Panc1 (cell line): ENCODE measurements at regions not wholly inside any gene's neighbourhood (a gene's known extent, or its start where the extent isn't known, plus 50 kb on each side); places are given as distances from the start of the nearest gene placed in this dataset.
"Not testable (repeated sequence)": the region's sequence is repeated elsewhere in the genome, so short reads cannot be mapped to it uniquely, and the experiment has no call there.

Experiments used
- ATAC-seq: fragments of 200-7000 bp; cut with Tn5 transposase; 2 replicates; pipeline ENCODE4 v1.9.1; 2020; ENCODE audit warnings: mild to moderate bottlenecking, moderate library complexity
- BruUV-seq: library from RNA; stranded (reverse); fragments of 400-500 nt; replicated peaks from 2 replicates; lab custom pipeline; 2021; lab: Mats Ljungman, UMichigan
- CTCF ChIA-PET: fragments of 300-600 bp; sonication (Branson Sonifier 250); formaldehyde crosslinking; loops from one replicate; lab custom pipeline; 2022; ENCODE audit warnings: antibody characterized with exemption; lab: Charles Lee
- POLR2A ChIA-PET: fragments of 300-600 bp; sonication (Branson Sonifier 250); formaldehyde crosslinking; loops from one replicate; lab custom pipeline; 2022; ENCODE audit warnings: antibody characterized with exemption; lab: Charles Lee
- DNase-seq: peaks from one replicate; pipeline ENCODE4 v3.0.0-alpha.2; 2010; ENCODE audit warnings: low read depth, low spot score
- H3K27ac ChIP-seq: 2 replicates; pipeline ENCODE4 v1.5.1; 2011; ENCODE audit warnings: mild to moderate bottlenecking, low read length, inconsistent platforms
- H3K27me3 ChIP-seq: fragments of 200-500 bp; sonication (Bioruptor generic); 2 replicates; pipeline ENCODE4 v1.6.0; 2014; ENCODE audit warnings: low read length, inconsistent platforms; ENCODE audit not compliant: control insufficient read depth, insufficient read depth
- H3K36me3 ChIP-seq: fragments of 200-500 bp; sonication (Bioruptor generic); 2 replicates; pipeline ENCODE4 v1.5.1; 2014; ENCODE audit warnings: inconsistent platforms, mild to moderate bottlenecking, low read length, moderate library complexity; ENCODE audit not compliant: control insufficient read depth, insufficient read depth
- H3K4me1 ChIP-seq: 2 replicates; pipeline ENCODE4 v1.5.1; 2011; ENCODE audit warnings: inconsistent platforms, mild to moderate bottlenecking, low read length, moderate library complexity; ENCODE audit not compliant: control insufficient read depth, insufficient read depth
- H3K4me3 ChIP-seq, 2 experiments: 2 replicates each; pipeline ENCODE4 v1.5.1; 2011 to 2012; ENCODE audit warnings: low read depth in 2 of 2, low read length in 2 of 2, mild to moderate bottlenecking in 2 of 2, inconsistent platforms in 1 of 2, moderate library complexity in 1 of 2
- H3K9me3 ChIP-seq: fragments of 200-500 bp; sonication (Bioruptor generic); 2 replicates; pipeline ENCODE4 v1.5.1; 2014; ENCODE audit warnings: low read depth, mild to moderate bottlenecking, inconsistent platforms, low read length, moderate library complexity; ENCODE audit not compliant: control insufficient read depth, insufficient read depth
- in situ Hi-C: cut with HindIII; loops from 2 replicates; pipeline ENCODE4 v1.10.0; 2016; ENCODE audit warnings: low sequenced_read_pairs, low pct_unique_long_range_greater_than_20kb
- intact Hi-C: fragments of 100-400 bp; cut with micrococcal nuclease; formaldehyde crosslinking; loops from one replicate; pipeline ENCODE4 v1.10.0; 2022; ENCODE audit not compliant: unreplicated experiment
- TF ChIP-seq, protein P1 (sequence below): fragments of 450-650 bp; IDR thresholded peaks from 2 replicates; pipeline ENCODE4 v1.5.1; 2017; ENCODE audit warnings: mild to moderate bottlenecking

DNA sequence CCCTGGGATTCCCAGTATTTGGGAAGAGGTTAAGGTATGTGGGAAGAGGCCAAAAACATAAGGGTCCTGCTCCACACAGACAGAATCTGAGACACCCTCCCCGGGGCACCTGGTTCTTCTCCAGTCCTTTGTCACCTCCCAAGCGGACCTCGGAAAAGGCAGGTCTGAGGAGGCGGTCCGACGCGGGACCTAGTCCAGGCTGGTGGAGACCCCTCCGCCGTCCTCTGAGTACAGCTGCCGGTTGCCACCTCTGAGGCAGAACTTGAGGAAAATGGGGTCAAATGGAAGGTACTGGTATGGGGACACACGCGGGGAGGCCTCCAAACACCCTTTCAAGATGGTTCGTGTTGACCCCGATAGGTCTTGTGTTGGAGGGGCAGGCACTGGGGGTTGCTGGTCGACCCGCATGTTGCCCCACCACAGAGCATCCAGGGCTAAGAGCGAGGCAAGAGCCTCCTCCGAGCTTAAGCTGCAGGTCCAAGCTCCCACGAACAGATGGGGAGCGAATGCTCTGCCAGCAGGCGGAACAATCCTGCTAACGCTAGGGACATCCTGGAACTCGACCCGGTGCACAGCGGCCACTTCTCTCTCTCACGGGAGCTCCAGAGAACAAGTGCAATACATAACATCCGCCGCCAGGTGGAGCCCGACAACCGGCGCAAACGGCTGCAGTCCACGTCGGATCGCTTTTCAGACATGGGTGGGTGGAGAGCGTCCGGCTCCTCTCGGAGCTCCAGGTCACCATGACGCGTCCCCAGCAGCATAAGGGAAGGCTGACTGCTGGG is 559.8 kb downstream of the SPATA31A6 start:
- ATAC-seq (peak; percentile 72), DNase-seq (peak; percentile 15)
- TF ChIP-seq, protein P1, sequence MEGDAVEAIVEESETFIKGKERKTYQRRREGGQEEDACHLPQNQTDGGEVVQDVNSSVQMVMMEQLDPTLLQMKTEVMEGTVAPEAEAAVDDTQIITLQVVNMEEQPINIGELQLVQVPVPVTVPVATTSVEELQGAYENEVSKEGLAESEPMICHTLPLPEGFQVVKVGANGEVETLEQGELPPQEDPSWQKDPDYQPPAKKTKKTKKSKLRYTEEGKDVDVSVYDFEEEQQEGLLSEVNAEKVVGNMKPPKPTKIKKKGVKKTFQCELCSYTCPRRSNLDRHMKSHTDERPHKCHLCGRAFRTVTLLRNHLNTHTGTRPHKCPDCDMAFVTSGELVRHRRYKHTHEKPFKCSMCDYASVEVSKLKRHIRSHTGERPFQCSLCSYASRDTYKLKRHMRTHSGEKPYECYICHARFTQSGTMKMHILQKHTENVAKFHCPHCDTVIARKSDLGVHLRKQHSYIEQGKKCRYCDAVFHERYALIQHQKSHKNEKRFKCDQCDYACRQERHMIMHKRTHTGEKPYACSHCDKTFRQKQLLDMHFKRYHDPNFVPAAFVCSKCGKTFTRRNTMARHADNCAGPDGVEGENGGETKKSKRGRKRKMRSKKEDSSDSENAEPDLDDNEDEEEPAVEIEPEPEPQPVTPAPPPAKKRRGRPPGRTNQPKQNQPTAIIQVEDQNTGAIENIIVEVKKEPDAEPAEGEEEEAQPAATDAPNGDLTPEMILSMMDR: peak; percentile 72
- H3K27ac ChIP-seq, POLR2A ChIA-PET, H3K9me3 ChIP-seq, intact Hi-C loops, in situ Hi-C loops, H3K4me1 ChIP-seq, CTCF ChIA-PET, H3K36me3 ChIP-seq, BruUV-seq, H3K27me3 ChIP-seq: not testable (repeated sequence)
- H3K4me3 ChIP-seq: peak overlapping the region; percentile 22 to 45

DNA sequence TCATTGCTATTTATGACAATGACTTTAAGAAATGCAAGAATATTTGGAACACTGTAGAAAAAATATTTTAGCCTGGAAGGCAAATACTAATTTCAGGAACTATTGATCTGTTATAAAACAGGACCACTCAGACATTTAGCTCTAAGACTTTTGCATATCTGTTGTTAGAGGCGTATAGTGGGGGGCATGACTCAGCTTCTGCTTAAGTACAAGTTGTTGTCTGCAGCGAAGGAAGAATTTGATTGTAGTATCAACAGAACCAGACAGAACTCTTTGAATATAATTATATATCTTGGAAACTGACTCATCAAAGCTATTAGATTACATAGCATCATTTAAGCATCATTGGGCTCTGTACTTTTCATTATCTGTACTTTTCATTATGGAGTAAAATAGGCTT is 573.8 kb downstream of the SPATA31A6 start:
- BruUV-seq: not testable (repeated sequence)

DNA sequence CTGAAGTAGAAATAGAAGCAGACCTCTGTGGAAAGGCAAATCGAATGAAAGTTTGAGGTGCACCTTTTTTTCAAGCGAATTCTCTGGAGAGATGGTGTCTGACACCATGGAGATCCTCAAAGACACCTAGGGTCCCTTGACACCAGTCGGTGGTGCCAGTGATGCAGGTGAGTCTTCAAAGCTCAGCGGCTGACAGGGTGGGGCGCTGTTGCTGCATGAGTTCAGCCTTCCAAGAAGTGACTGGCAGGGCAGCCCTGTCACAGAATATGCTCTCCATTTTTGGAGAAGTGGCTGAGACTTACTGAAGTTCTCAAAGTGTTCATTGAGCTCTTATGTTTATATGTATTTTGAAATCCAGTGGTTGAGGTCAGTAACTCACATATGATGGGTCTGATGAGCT is 575.9 kb downstream of the SPATA31A6 start:
- CTCF ChIA-PET, H3K4me3 ChIP-seq, H3K4me1 ChIP-seq, H3K27ac ChIP-seq, DNase-seq, ATAC-seq, POLR2A ChIA-PET, BruUV-seq, intact Hi-C loops, H3K9me3 ChIP-seq, H3K36me3 ChIP-seq, H3K27me3 ChIP-seq, in situ Hi-C loops: not testable (repeated sequence)

More for the DNA sequence above, 573.8 kb downstream of the SPATA31A6 start:
- H3K4me1 ChIP-seq, in situ Hi-C loops, intact Hi-C loops, H3K9me3 ChIP-seq, H3K27me3 ChIP-seq, H3K36me3 ChIP-seq, CTCF ChIA-PET, POLR2A ChIA-PET, H3K4me3 ChIP-seq, DNase-seq, ATAC-seq, H3K27ac ChIP-seq: not testable (repeated sequence)

GRCh38 chr9:42782201-42782600 is 598.7 kb downstream of the SPATA31A6 start:
- ATAC-seq, in situ Hi-C loops, H3K4me3 ChIP-seq, intact Hi-C loops, H3K27me3 ChIP-seq, H3K4me1 ChIP-seq, POLR2A ChIA-PET, CTCF ChIA-PET, DNase-seq, BruUV-seq, H3K27ac ChIP-seq, H3K9me3 ChIP-seq, H3K36me3 ChIP-seq: not testable (repeated sequence)

- BruUV-seq, H3K4me3 ChIP-seq, POLR2A ChIA-PET, H3K9me3 ChIP-seq, DNase-seq, intact Hi-C loops, ATAC-seq, CTCF ChIA-PET, H3K36me3 ChIP-seq, H3K4me1 ChIP-seq, H3K27me3 ChIP-seq, in situ Hi-C loops, H3K27ac ChIP-seq: not testable (repeated sequence)
These were observed 609.3 kb downstream of the SPATA31A6 start for GRCh38 chr9:42792725-42793124.

GRCh38 chr9:42798571-42798970 is 615.1 kb downstream of the SPATA31A6 start:
- POLR2A ChIA-PET, CTCF ChIA-PET, H3K9me3 ChIP-seq, H3K27me3 ChIP-seq, BruUV-seq, H3K4me1 ChIP-seq, H3K36me3 ChIP-seq, intact Hi-C loops, H3K4me3 ChIP-seq, H3K27ac ChIP-seq, ATAC-seq, DNase-seq, in situ Hi-C loops: not testable (repeated sequence)

DNA sequence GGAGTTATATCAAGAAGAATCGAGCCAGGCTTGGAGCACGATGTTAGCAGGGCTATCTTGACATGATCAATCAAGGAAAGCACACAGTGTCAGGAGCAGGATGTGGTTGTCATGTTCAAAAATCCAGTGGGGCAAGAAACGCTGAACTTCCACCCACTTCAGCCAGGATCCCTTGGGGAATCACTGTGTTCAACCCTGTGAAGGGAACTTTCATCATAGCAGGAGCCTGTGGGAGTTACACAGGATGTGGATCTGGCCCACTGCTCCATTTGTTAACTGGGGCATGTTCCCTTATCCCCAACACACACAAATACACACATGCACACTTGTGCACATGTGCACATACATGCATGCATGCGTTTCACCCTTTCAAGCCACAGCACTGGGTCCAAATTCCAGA is 619.3 kb downstream of the SPATA31A6 start:
- H3K27ac ChIP-seq, intact Hi-C loops, BruUV-seq, CTCF ChIA-PET, ATAC-seq, DNase-seq, in situ Hi-C loops, H3K36me3 ChIP-seq, H3K9me3 ChIP-seq, H3K4me1 ChIP-seq, H3K4me3 ChIP-seq, H3K27me3 ChIP-seq, POLR2A ChIA-PET: not testable (repeated sequence)
